B cell (primary cell): ENCODE measurements at regions not wholly inside any gene's neighbourhood (a gene's known extent, or its start where the extent isn't known, plus 50 kb on each side); places are given as distances from the start of the nearest gene placed in this dataset.

Experiments
- ATAC-seq: fragments of 200-7000 bp; cut with Tn5 transposase; one replicate; pipeline ENCODE4 v1.10.0; 2021; ENCODE audit warnings: low read depth, mild to moderate bottlenecking, moderate number of reproducible peaks, moderate library complexity
- CTCF ChIA-PET: fragments of 350-600 bp; sonication (Branson Sonifier 250); formaldehyde crosslinking; loops from one replicate; lab custom pipeline; 2021; ENCODE audit warnings: antibody characterized with exemption, inconsistent platforms; lab: Charles Lee
- POLR2A ChIA-PET: fragments of 350-600 bp; sonication (Branson Sonifier 250); formaldehyde crosslinking; loops from one replicate; lab custom pipeline; 2021; ENCODE audit warnings: antibody characterized with exemption; lab: Charles Lee
- DNase-seq: peaks from one replicate; pipeline ENCODE4 v3.0.0; 2013
- H2AFZ ChIP-seq: 2 replicates; pipeline ENCODE4 v1.6.1; 2012; ENCODE audit warnings: mild to moderate bottlenecking, low read depth, low read length; ENCODE audit not compliant: insufficient read depth, poor library complexity, severe bottlenecking
- H3K27ac ChIP-seq, 2 donors: 1 replicate in 1 of 2; 2 replicates in 1 of 2; pipeline ENCODE4 v1.5.1; 2012 to 2013; ENCODE audit warnings: low read length in 2 of 2, mild to moderate bottlenecking in 2 of 2, moderate library complexity in 1 of 2
- H3K27me3 ChIP-seq, 4 experiments: fragments of 200-600 bp in 1 of 4; sonication (generic) in 1 of 4; replicated peaks in 1 of 4; 1 replicate in 2 of 4; 2 replicates in 2 of 4; pipeline versions ENCODE4 v1.6.1 to v1.7.0; 2013 to 2016; ENCODE audit warnings: low read length in 3 of 4, mild to moderate bottlenecking in 2 of 4, mixed read lengths in 1 of 4, moderate library complexity in 1 of 4; ENCODE audit not compliant: insufficient read depth in 4 of 4, control insufficient read depth in 3 of 4; ENCODE audit errors: control extremely low read depth in 1 of 4
- H3K36me3 ChIP-seq, 2 experiments: replicated peaks in 1 of 2; 1 replicate in 1 of 2; 2 replicates in 1 of 2; pipeline versions ENCODE4 v1.6.1 to v1.7.1; 2013; ENCODE audit warnings: low read length in 1 of 2; ENCODE audit not compliant: insufficient read depth in 2 of 2, control insufficient read depth in 1 of 2; ENCODE audit errors: control extremely low read depth in 1 of 2, extremely low read depth in 1 of 2
- H3K4me1 ChIP-seq, 2 donors: fragments of 200-600 bp in 1 of 2; sonication (generic) in 1 of 2; 1 replicate in 1 of 2; 2 replicates in 1 of 2; pipeline versions ENCODE4 v1.5.1 to v1.6.1; 2013 to 2017; ENCODE audit warnings: low read length in 2 of 2; ENCODE audit not compliant: control insufficient read depth in 2 of 2, insufficient read depth in 2 of 2
- H3K4me2 ChIP-seq: replicated peaks from 2 replicates; pipeline ENCODE3; 2012; ENCODE audit warnings: mild to moderate bottlenecking, low read depth, low read length; ENCODE audit not compliant: poor library complexity, severe bottlenecking
- H3K4me3 ChIP-seq, 5 experiments: fragments of 200-600 bp in 1 of 5; sonication (generic) in 1 of 5; 1 replicate in 3 of 5; 2 replicates in 2 of 5; pipeline versions ENCODE4 v1.5.1 to v1.7.0; 2011 to 2016; ENCODE audit warnings: low read length in 4 of 5, mild to moderate bottlenecking in 4 of 5, low read depth in 2 of 5, control low read depth in 1 of 5, moderate library complexity in 1 of 5; ENCODE audit not compliant: insufficient read depth in 1 of 5; ENCODE audit errors: control extremely low read depth in 1 of 5, extremely low read depth in 1 of 5
- H3K79me2 ChIP-seq: fragments of 200-600 bp; sonication (generic); one replicate; pipeline ENCODE4 v1.6.0; 2016; ENCODE audit warnings: low read length; ENCODE audit not compliant: control insufficient read depth, insufficient read depth
- H3K9ac ChIP-seq: fragments of 200-600 bp; sonication (generic); 2 replicates; pipeline ENCODE4 v1.6.1; 2017; ENCODE audit warnings: mild to moderate bottlenecking, low read length, moderate library complexity
- H3K9me3 ChIP-seq, 3 donors: one replicate each; pipeline versions ENCODE4 v1.6.1 to v1.7.1; 2013; ENCODE audit warnings: low read length in 2 of 3; ENCODE audit not compliant: control insufficient read depth in 2 of 3, insufficient read depth in 1 of 3; ENCODE audit errors: control extremely low read depth in 1 of 3
- H4K20me1 ChIP-seq: 2 replicates; pipeline ENCODE4 v1.6.0; 2012; ENCODE audit warnings: mild to moderate bottlenecking, low read length; ENCODE audit not compliant: insufficient read depth, control insufficient read depth, poor library complexity, severe bottlenecking
- H3K27ac Mint-ChIP-seq: one replicate; pipeline ENCODE4 v1.8.0; 2021; ENCODE audit warnings: mixed read lengths
- H3K27me3 Mint-ChIP-seq: one replicate; pipeline ENCODE4 v1.8.0; 2021; ENCODE audit warnings: mixed read lengths
- H3K4me1 Mint-ChIP-seq: one replicate; pipeline ENCODE4 v1.8.0; 2021; ENCODE audit warnings: mixed read lengths
- H3K4me3 Mint-ChIP-seq: one replicate; pipeline ENCODE4 v1.8.0; 2021; ENCODE audit warnings: mixed read lengths
- H3K9me3 Mint-ChIP-seq: one replicate; pipeline ENCODE4 v1.8.0; 2022; ENCODE audit warnings: mixed read lengths; ENCODE audit not compliant: insufficient read depth
- CTCF ChIP-seq: fragments of 200-600 bp; IDR thresholded peaks from one replicate; pipeline ENCODE4 v1.8.0; 2022; ENCODE audit warnings: antibody characterized with exemption, mild to moderate bottlenecking
- EZH2 ChIP-seq: IDR thresholded peaks from 2 replicates; pipeline ENCODE4 v1.6.1; 2012; ENCODE audit warnings: borderline replicate concordance, low read depth, mild to moderate bottlenecking, moderate library complexity, low read length; ENCODE audit not compliant: insufficient read depth, poor library complexity, severe bottlenecking
- WGBS: methylation state at CpG from one replicate; pipeline ENCODE4 v1.1.5; 2013; ENCODE audit warnings: missing lambda C conversion rate; ENCODE audit not compliant: insufficient coverage; 5-methylcytosine and 5-hydroxymethylcytosine counted together
- intact Hi-C: fragments of 100-400 bp; cut with micrococcal nuclease; formaldehyde crosslinking; loops from one replicate; pipeline ENCODE4 v1.10.0; 2022

- no peaks in the 10 kb centered on the region for H3K9me3 ChIP-seq
Observed at GRCh38 chr18:22678486-22678885, 254.6 kb upstream of the RBBP8 start.

GRCh38 chr18:22680944-22681343, 252.2 kb upstream of the RBBP8 start:
- DNase-seq (no peak), ATAC-seq (no peak)
- Mint-ChIP-seq H3K4me1 (no peaks in the 10 kb centered on the region), H3K27ac (no peak overlapping the region), H3K4me3 (no peak overlapping the region), H3K9me3 (no peaks in the 10 kb centered on the region), H3K27me3 (peaks cover under 1% of the 10 kb centered on the region)
- no peak overlapping the region for H3K4me2 ChIP-seq
- TF ChIP-seq EZH2: no peak
- no peak for TF ChIP-seq CTCF
- H4K20me1 ChIP-seq: no peaks in the 10 kb centered on the region
- H3K36me3 ChIP-seq: no peaks in the 10 kb centered on the region
- no peaks in the 10 kb centered on the region for H3K27me3 ChIP-seq
- intact Hi-C loops: no loop called here
- no peak overlapping the region for H3K9ac ChIP-seq
- no peaks in the 10 kb centered on the region for H3K79me2 ChIP-seq
- no peaks in the 10 kb centered on the region for H3K4me1 ChIP-seq
- no peak overlapping the region for H2AFZ ChIP-seq
- CTCF ChIA-PET: no interaction called here
- H3K4me3 ChIP-seq: no peak overlapping the region
- no peaks in the 10 kb centered on the region for H3K9me3 ChIP-seq
- no peak overlapping the region for H3K27ac ChIP-seq
- POLR2A ChIA-PET: no interaction called here

More at GRCh38 chr18:22678486-22678885, 254.6 kb upstream of the RBBP8 start:
- Histone ChIP-seq H4K20me1 (no peaks in the 10 kb centered on the region), H3K4me2 (no peak overlapping the region), H2AFZ (no peak overlapping the region), H3K79me2 (no peaks in the 10 kb centered on the region), H3K4me1 (no peaks in the 10 kb centered on the region), H3K27ac (no peak overlapping the region), H3K27me3 (no peaks in the 10 kb centered on the region), H3K36me3 (no peaks in the 10 kb centered on the region), H3K9ac (no peak overlapping the region), H3K4me3 (no peak overlapping the region)
- DNase-seq (no peak), ATAC-seq (no peak)
- TF ChIP-seq EZH2 (no peak), CTCF (no peak)
- no CpG with 5 or more reads among the region's 1 CpG for WGBS
- Mint-ChIP-seq H3K4me1 (no peaks in the 10 kb centered on the region), H3K4me3 (no peak overlapping the region), H3K27ac (no peak overlapping the region), H3K9me3 (no peaks in the 10 kb centered on the region), H3K27me3 (peaks cover 8% of the 10 kb centered on the region)
- ChIA-PET POLR2A (no interaction called here), CTCF (no interaction called here)
- intact Hi-C loops: no loop called here
